Heart right ventricle (tissue), 16 donors: ENCODE measurements at regions not wholly inside any gene's neighbourhood (a gene's known extent, or its start where the extent isn't known, plus 50 kb on each side); places are given as distances from the start of the nearest gene placed in this dataset.

Experiments used
- ATAC-seq, 8 donors: fragments of 200-7000 bp; cut with Tn5 transposase; one replicate each; pipeline ENCODE4 v1.9.1; 2020; ENCODE audit warnings: mild to moderate bottlenecking in 8 of 8, moderate library complexity in 8 of 8, moderate number of reproducible peaks in 1 of 8
- DNase-seq, 2 donors: peaks; one replicate each; pipeline ENCODE4 v3.0.0-alpha.2; 2020
- H3K27ac ChIP-seq, 10 donors: fragments of 200-600 bp; sonication (generic) in 2 of 10; one replicate each; pipeline versions ENCODE4 v1.5.0 to v1.8.0; 2020 to 2022; ENCODE audit warnings: mild to moderate bottlenecking in 3 of 10
- H3K27me3 ChIP-seq, 7 donors: fragments of 200-600 bp; one replicate each; pipeline ENCODE4 v1.8.0; 2021 to 2022; ENCODE audit warnings: mild to moderate bottlenecking in 2 of 7
- H3K36me3 ChIP-seq, 9 donors: fragments of 200-600 bp; sonication (generic) in 1 of 9; one replicate each; pipeline versions ENCODE4 v1.5.0 to v1.8.0; 2020 to 2022; ENCODE audit warnings: mild to moderate bottlenecking in 2 of 9
- H3K4me1 ChIP-seq, 9 donors: fragments of 200-600 bp; sonication (generic) in 1 of 9; one replicate each; pipeline versions ENCODE4 v1.5.0 to v1.8.0; 2020 to 2022; ENCODE audit warnings: mild to moderate bottlenecking in 4 of 9
- H3K4me3 ChIP-seq, 10 donors: fragments of 200-600 bp; sonication (generic) in 2 of 10; one replicate each; pipeline versions ENCODE4 v1.5.0 to v1.8.0; 2020 to 2022; ENCODE audit warnings: mild to moderate bottlenecking in 7 of 10, moderate library complexity in 2 of 10
- H3K9me3 ChIP-seq, 11 donors: fragments of 200-600 bp in 10 of 11; sonication (generic) in 2 of 11; one replicate each; pipeline versions ENCODE4 v1.5.0 to v1.8.0; 2013 to 2022; ENCODE audit warnings: mild to moderate bottlenecking in 2 of 11, control low read depth in 1 of 11, moderate library complexity in 1 of 11
- CTCF ChIP-seq, 9 donors: fragments of 200-600 bp; sonication (generic) in 2 of 9; IDR thresholded peaks; one replicate each; pipeline versions ENCODE4 v1.5.0 to v1.8.0; 2021 to 2022; ENCODE audit warnings: antibody characterized with exemption in 9 of 9, mild to moderate bottlenecking in 5 of 9, moderate library complexity in 1 of 9
- WGBS, 2 donors: extraction: QIAGEN DNeasy Blood & Tissue Kit; methylation state at CpG; one replicate each; pipeline ENCODE4 v1.1.7; 2013; ENCODE audit warnings: inconsistent platforms in 1 of 2; 5-methylcytosine and 5-hydroxymethylcytosine counted together
- intact Hi-C, 10 donors: fragments of 100-400 bp; cut with DNase I; formaldehyde crosslinking; loops; one replicate each; pipeline versions ENCODE4 v1.11.1 to v1.14.2; 2022
- donor health status: Arrhythmogenic right ventricular cardiomyopathy.
- donor health status: ischemic (EF 13 %, LVEDD 7.1; RV severe dilation, severe dysfunction).
- donor health status: healthy with polysubstance abuse.
- donor health status: DM: no; HTN: yes; CAD: no.
- donor health status: DM: no; HTN: no; CAD: no.
- donor health status: ischemic (EF 25% LVEDD 6.9; RV normal size, moderate dysfunction).
- donor health status: ischemic (EF 25% LVEDD 5.7; RV mildly dilated, moderate dysfunction).
- donor health status: healthy.
- donor health status: DM: yes; HTN: yes; CAD: no.
- donor health status: Ischemic cardiomyopathy.
- donor health status: ischemic (EF 35%, LVEDD 5.7; RV mildly dilated, moderate dysfunction).
- donor health status: nonischemic (EF 11% LVEDD 7.7; RV severe dilation, severe dysfunction).
- donor health status: DM: yes; HTN: yes; CAD: no.
- donor health status: PGD.
- donor health status: ischemic (EF 29% LVEDD 5.4; RV normal size, mild dysfunction).
- donor health status: nonischemic (EF 23%, LVEDD 6.1; RV moderate dilation, normal function).

GRCh38 chr12:87283886-87284285 lies 745.3 kb downstream of the C12orf50 start:
- no peak overlapping the region for H3K27ac ChIP-seq
- H3K27me3 ChIP-seq = no peaks in the 10 kb centered on the region
- no peaks in the 10 kb centered on the region for H3K36me3 ChIP-seq
- no peaks in the 10 kb centered on the region for H3K9me3 ChIP-seq
- DNase-seq (no peak), ATAC-seq (no peak)
- no peak for TF ChIP-seq CTCF (IDR thresholded peaks at IDR 0.05)
- no peak overlapping the region for H3K4me3 ChIP-seq
- no peaks in the 10 kb centered on the region for H3K4me1 ChIP-seq
- intact Hi-C loops = no loop called here

- DNase-seq = no peak
- no peaks in the 10 kb centered on the region for H3K4me1 ChIP-seq
- H3K27me3 ChIP-seq = no peaks in the 10 kb centered on the region
- H3K9me3 ChIP-seq = no peaks in the 10 kb centered on the region
- H3K36me3 ChIP-seq = no peaks in the 10 kb centered on the region
- no peak for TF ChIP-seq CTCF (IDR thresholded peaks at IDR 0.05)
- intact Hi-C loops = no loop called here
- no peak overlapping the region for H3K4me3 ChIP-seq
- no peak overlapping the region for H3K27ac ChIP-seq
- no peak for ATAC-seq
These were observed 746.1 kb downstream of the C12orf50 start for GRCh38 chr12:87283111-87283510.

- ATAC-seq = no peak
- intact Hi-C loops = no loop called here
- no peak for TF ChIP-seq CTCF (IDR thresholded peaks at IDR 0.05)
- Histone ChIP-seq H3K4me3 (no peak overlapping the region), H3K36me3 (no peaks in the 10 kb centered on the region), H3K4me1 (no peaks in the 10 kb centered on the region), H3K27me3 (no peaks in the 10 kb centered on the region), H3K9me3 (no peaks in the 10 kb centered on the region), H3K27ac (no peak overlapping the region)
- WGBS, 2 donors = 94 to 96% methylated on average over 1 of the region's 1 CpG
- no peak for DNase-seq
These were observed 748.3 kb downstream of the C12orf50 start for GRCh38 chr12:87280893-87281292.

GRCh38 chr12:87280356-87280755 lies 748.8 kb downstream of the C12orf50 start:
- no peak for ATAC-seq
- no peaks in the 10 kb centered on the region for H3K9me3 ChIP-seq
- no peak for TF ChIP-seq CTCF (IDR thresholded peaks at IDR 0.05)

More at GRCh38 chr12:87280356-87280755, 748.8 kb downstream of the C12orf50 start:
- no peak overlapping the region for H3K27ac ChIP-seq
- no peak overlapping the region for H3K4me3 ChIP-seq
- no peaks in the 10 kb centered on the region for H3K27me3 ChIP-seq
- no peak for DNase-seq
- H3K4me1 ChIP-seq = no peaks in the 10 kb centered on the region
- intact Hi-C loops = no loop called here
- no peaks in the 10 kb centered on the region for H3K36me3 ChIP-seq
- 87 to 90% methylated on average over 2 of the region's 2 CpGs for WGBS, 2 donors
